SK-N-SH treated with all-trans-retinoic acid at 6 μM for 48 hours (cell line): ENCODE measurements at regions not wholly inside any gene's neighbourhood (a gene's known extent, or its start where the extent isn't known, plus 50 kb on each side); places are given as distances from the start of the nearest gene placed in this dataset.

ENCODE experiments used
- CSDC2 ChIP-seq: fragments of 250-450 bp; sonication (Bioruptor Pico); IDR thresholded peaks from 2 replicates; pipeline ENCODE4 v1.5.0; 2020; ENCODE audit warnings: mild to moderate bottlenecking, moderate library complexity
- OSR1 ChIP-seq: fragments of 250-450 bp; sonication (Bioruptor Pico); IDR thresholded peaks from 2 replicates; pipeline ENCODE4 v1.8.0; 2022; ENCODE audit warnings: moderate library complexity, mild to moderate bottlenecking, inconsistent platforms
- PPARA ChIP-seq: fragments of 250-450 bp; sonication (Bioruptor Pico); IDR thresholded peaks from 2 replicates; pipeline ENCODE4 v1.5.0; 2020; ENCODE audit warnings: mild to moderate bottlenecking, borderline replicate concordance
- ZFP3 ChIP-seq: fragments of 250-450 bp; sonication (Bioruptor Pico); IDR thresholded peaks from 2 replicates; pipeline ENCODE4 v1.5.0; 2020; ENCODE audit warnings: mild to moderate bottlenecking, moderate library complexity
- ZFP30 ChIP-seq: fragments of 450-650 bp; formaldehyde crosslinking; IDR thresholded peaks from 2 replicates; pipeline ENCODE4 v1.5.0; 2022; ENCODE audit warnings: mild to moderate bottlenecking, moderate library complexity
- ZNF70 ChIP-seq: fragments of 450-650 bp; formaldehyde crosslinking; IDR thresholded peaks from 2 replicates; pipeline ENCODE4 v1.5.0; 2020; ENCODE audit warnings: mild to moderate bottlenecking, moderate library complexity
- ZNF8 ChIP-seq: fragments of 450-650 bp; formaldehyde crosslinking; IDR thresholded peaks from 2 replicates; pipeline ENCODE4 v1.5.0; 2020; ENCODE audit warnings: mild to moderate bottlenecking, moderate library complexity
- TF ChIP-seq, protein P1 (sequence below): fragments of 250-450 bp; sonication (Bioruptor Pico); IDR thresholded peaks from 2 replicates; pipeline ENCODE4 v1.5.0; 2020; ENCODE audit warnings: mild to moderate bottlenecking, moderate library complexity

GRCh38 chr17:62139141-62139540 lies 74.1 kb upstream of the MED13 start:
- TF ChIP-seq ZNF8, result no peak
- TF ChIP-seq ZFP3 (CRISPR knock-in tag), result no peak
- no peak for TF ChIP-seq ZNF70 (CRISPR knock-in tag)
- TF ChIP-seq PPARA, result no peak
- no peak for TF ChIP-seq ZFP30 (CRISPR knock-in tag)
- TF ChIP-seq OSR1 (CRISPR knock-in tag), result no peak
- TF ChIP-seq, protein P1, sequence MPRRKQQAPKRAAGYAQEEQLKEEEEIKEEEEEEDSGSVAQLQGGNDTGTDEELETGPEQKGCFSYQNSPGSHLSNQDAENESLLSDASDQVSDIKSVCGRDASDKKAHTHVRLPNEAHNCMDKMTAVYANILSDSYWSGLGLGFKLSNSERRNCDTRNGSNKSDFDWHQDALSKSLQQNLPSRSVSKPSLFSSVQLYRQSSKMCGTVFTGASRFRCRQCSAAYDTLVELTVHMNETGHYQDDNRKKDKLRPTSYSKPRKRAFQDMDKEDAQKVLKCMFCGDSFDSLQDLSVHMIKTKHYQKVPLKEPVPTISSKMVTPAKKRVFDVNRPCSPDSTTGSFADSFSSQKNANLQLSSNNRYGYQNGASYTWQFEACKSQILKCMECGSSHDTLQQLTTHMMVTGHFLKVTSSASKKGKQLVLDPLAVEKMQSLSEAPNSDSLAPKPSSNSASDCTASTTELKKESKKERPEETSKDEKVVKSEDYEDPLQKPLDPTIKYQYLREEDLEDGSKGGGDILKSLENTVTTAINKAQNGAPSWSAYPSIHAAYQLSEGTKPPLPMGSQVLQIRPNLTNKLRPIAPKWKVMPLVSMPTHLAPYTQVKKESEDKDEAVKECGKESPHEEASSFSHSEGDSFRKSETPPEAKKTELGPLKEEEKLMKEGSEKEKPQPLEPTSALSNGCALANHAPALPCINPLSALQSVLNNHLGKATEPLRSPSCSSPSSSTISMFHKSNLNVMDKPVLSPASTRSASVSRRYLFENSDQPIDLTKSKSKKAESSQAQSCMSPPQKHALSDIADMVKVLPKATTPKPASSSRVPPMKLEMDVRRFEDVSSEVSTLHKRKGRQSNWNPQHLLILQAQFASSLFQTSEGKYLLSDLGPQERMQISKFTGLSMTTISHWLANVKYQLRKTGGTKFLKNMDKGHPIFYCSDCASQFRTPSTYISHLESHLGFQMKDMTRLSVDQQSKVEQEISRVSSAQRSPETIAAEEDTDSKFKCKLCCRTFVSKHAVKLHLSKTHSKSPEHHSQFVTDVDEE, result no peak
- TF ChIP-seq CSDC2 (CRISPR knock-in tag), result no peak
